DND-41 (cell line): ENCODE measurements at regions not wholly inside any gene's neighbourhood (a gene's known extent, or its start where the extent isn't known, plus 50 kb on each side); places are given as distances from the start of the nearest gene placed in this dataset.
"Not testable (repeated sequence)": the region's sequence is repeated elsewhere in the genome, so short reads cannot be mapped to it uniquely, and the experiment has no call there.

Source experiments
- CTCF ChIP-seq: IDR thresholded peaks from 2 replicates; pipeline ENCODE4 v1.5.1; 2012; ENCODE audit warnings: borderline replicate concordance, low read length, moderate library complexity, mild to moderate bottlenecking; ENCODE audit not compliant: poor library complexity, severe bottlenecking; ENCODE audit errors: extremely low read depth
- EZH2 ChIP-seq: IDR thresholded peaks from 3 replicates; pipeline ENCODE4 v1.6.1; 2012; ENCODE audit warnings: borderline replicate concordance, low read depth, mild to moderate bottlenecking, moderate library complexity, low read length, inconsistent platforms; ENCODE audit not compliant: severe bottlenecking

- not testable (repeated sequence) for TF ChIP-seq CTCF, EZH2
These were observed 270.4 kb upstream of the TLE3 start for GRCh38 chr15:70367913-70368705.
